HG02885 (cell line): ENCODE measurements at regions not wholly inside any gene's neighbourhood (a gene's known extent, or its start where the extent isn't known, plus 50 kb on each side); places are given as distances from the start of the nearest gene placed in this dataset.

Source experiments
- ATAC-seq: cut with Tn5 transposase; IDR thresholded peaks from one replicate; pipeline ENCODE4 v1.9.1; 2021; ENCODE audit warnings: mild to moderate bottlenecking; ENCODE audit not compliant: unreplicated experiment, poor library complexity

DNA sequence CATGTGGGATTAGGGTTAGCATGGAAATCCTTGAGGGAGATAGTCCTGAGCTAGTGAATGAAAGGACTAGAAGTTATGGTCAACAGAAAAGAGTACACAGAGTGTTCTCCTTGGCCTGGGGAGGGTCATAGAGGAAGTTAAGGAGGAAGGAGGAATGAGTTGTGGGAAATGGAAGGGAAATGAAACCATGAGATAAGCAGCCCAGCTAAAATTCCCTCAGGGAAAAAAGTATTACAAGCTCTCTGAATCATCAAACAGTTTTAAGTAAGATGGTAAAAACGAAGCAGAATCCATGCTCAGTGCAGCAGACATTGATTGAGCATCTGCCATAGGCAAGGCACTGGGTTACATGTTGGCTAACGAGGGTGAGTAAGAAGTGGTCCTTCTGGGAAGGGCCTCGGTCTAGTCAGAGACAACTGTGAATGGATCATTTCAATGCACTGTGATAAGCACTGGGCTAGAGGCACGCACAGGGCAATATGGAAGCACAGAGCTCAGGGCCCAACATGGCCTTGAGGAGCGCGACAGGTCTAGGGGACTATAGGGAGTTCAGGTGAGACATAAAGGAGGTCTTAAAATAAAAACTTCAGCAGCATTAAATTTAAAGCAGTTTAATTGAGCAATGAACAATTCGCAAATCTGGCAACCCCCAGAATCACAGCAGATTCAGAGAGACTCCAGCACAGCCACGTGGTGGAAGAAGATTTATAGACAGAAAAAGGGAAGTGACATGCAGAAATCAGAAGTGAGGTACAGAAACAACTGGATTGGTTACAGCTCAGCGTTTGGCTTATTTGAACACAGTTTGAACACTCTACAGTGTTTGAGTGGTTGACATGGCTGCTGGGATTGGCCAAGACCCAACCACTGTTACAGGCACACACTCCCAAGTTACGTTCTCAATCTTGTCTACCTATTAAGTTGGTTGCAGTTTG lies 219.5 kb downstream of the HLX start:
- ATAC-seq, result no peak

- no peak for ATAC-seq
Observed at GRCh38 chr1:221099747-221100595, 220.7 kb downstream of the HLX start.

DNA sequence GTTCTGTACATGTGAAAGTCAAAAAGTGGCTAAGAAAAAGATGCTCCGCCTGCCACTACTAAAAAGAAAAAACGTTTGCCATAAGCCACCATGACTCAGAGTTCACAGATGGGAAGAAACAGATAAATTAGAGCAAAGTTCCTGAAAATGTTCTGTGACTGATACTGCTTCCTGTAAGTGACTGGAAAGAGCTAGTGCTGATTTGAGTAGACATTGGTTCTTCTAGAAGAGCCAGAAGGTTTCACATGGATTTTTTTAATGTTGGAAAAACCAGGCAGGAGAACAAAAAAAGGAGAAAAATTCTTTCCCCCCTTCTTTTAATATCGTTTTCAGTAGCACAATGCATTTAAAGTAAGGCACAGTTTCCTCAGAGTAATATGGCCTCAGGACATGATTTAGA lies 221.4 kb downstream of the HLX start:
- no peak for ATAC-seq

- no peak for ATAC-seq
Observed at GRCh38 chr1:221101807-221102605, 222.8 kb downstream of the HLX start.

DNA sequence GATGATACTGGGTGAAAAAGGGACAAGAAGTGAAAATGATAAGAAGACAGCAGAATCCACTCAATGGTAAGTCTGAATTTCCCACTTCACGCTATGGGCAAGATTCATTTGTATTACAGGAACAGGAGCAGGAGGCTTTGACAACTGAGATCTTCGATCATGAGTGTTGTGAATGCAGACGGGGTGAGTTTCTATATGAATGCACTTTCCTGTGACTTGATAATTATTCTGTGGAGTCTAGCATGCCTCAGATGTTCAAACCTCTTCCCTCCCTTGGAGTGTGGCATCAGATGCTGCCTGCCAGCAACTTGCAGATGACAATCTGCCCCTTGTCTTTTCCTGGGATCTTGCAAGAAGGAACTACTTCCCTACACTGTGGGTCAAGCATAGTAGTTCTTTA lies 225.4 kb downstream of the HLX start:
- no peak for ATAC-seq

- no peak for ATAC-seq
Observed at GRCh38 chr1:221105578-221105977, 226.3 kb downstream of the HLX start.

- ATAC-seq, result no peak
Observed at GRCh38 chr1:221106616-221107015, 227.4 kb downstream of the HLX start.

DNA sequence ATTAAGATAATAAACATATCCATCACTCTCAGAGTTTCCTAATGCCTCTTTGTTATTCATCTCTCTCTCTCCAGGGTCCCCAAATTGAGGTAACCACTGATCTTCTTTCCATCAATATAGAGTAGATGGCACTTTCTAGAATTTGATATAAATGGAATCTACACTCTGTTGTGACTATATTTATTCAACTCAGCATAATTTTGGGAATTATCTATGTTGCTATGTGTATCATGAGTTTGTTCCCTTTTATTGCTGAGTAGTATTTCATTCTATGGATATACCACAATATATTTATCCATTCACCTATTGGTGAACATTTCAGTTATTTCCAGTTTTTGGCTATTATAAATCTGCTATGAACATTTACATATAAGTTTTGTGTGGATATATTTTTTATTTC lies 230.7 kb downstream of the HLX start:
- ATAC-seq, result no peak

DNA sequence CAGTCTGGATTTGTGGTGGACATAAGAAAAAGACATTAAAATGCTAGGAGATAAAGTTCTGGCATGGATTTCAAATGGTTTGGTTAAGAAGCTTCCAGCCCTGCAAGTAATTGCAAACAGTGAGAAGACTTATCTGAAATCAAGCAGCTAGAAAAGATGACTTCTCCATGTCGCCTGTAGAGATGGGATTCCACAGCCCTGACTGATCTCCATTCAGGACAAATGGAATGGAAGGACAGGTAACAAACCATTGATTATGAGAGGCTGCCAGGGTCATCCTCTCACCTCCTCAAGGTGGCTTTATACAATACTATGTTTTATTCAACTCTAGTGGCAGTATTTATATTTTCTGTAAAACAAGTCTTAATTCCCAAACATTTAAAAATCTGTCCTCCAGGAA lies 237.9 kb downstream of the HLX start:
- no peak for ATAC-seq

GRCh38 chr1:221117548-221117951 lies 238.3 kb downstream of the HLX start:
- no peak for ATAC-seq

GRCh38 chr1:221118176-221118937 lies 239.1 kb downstream of the HLX start:
- no peak for ATAC-seq

DNA sequence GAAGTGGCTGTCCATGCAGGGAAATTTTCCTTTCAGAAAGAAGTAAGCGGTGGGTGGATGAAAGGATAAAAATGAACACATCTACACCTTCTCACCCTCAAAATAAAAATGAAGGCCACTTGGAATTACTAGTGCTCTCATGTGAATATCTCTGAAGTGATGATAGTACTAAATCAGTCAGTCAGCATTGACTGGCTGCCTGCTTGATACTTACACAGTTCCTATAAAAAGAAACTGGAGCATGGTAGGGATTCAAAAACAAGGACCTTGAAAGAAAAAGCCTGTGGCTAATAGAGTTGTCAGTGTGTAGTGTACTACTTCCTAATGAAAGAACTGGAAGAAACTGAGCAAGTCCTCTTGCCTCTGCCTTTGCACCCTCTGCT lies 239.7 kb downstream of the HLX start:
- no peak for ATAC-seq

GRCh38 chr1:221122501-221122900 lies 243.3 kb downstream of the HLX start:
- ATAC-seq, result no peak

DNA sequence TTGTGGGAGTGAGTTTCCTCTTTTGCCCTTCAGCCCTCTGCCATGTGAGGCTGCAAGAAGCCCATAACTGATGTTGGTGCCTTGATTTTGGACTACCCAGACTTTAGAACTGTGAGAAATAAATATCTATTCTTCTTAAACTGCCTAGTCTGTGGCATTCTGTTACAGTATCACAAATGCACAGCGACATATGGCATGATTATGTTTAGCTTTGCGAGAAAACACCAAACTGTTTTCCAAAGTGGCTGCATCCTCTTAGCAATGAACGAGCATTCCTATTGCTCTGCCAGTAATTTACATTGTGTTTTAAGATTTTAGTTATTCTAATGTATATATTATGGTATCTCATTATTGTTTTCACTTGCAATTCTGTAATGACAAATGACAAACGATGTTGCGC lies 246.7 kb downstream of the HLX start:
- ATAC-seq, result no peak

GRCh38 chr1:221137666-221138065 lies 258.4 kb downstream of the HLX start:
- no peak for ATAC-seq

DNA sequence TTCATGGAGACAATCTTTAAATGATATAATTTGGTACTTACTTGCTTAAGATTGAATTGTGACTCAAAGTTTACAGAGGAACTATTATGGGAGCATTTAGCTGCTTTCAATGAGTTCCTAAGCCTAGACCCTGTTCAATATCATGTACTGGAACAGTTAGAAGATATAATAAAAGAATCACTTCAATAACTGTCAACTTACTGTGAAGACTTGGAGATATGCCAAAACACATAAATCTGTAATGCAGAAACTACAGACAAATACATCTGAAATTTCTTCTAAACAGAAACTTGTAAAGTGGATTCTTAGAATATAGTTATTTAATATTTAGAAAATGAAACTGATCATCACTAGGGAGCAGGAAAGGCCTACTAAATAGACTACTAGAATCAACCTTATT lies 259.3 kb downstream of the HLX start:
- ATAC-seq, result no peak

GRCh38 chr1:221139991-221140390 lies 260.7 kb downstream of the HLX start:
- no peak for ATAC-seq

GRCh38 chr1:221141096-221141495 lies 261.9 kb downstream of the HLX start:
- no peak for ATAC-seq

GRCh38 chr1:221141606-221142285 lies 262.5 kb downstream of the HLX start:
- ATAC-seq, result no peak
